Natural killer cell (primary cell): ENCODE measurements at regions not wholly inside any gene's neighbourhood (a gene's known extent, or its start where the extent isn't known, plus 50 kb on each side); places are given as distances from the start of the nearest gene placed in this dataset.
"Not testable (repeated sequence)": the region's sequence is repeated elsewhere in the genome, so short reads cannot be mapped to it uniquely, and the experiment has no call there.

Experiments used
- ATAC-seq, 3 donors: fragments of 150-1000 bp in 2 of 3; fragments of 200-7000 bp in 1 of 3; cut with Tn5 transposase; 1 replicate in 1 of 3; 2 replicates in 2 of 3; pipeline ENCODE4 v1.10.0; 2021; ENCODE audit warnings: mild to moderate bottlenecking in 2 of 3, moderate library complexity in 2 of 3
- DNase-seq, 2 donors: peaks; one replicate each; pipeline versions ENCODE4 v3.0.0 to v3.0.0-alpha.2; 2013 to 2021; ENCODE audit warnings: mixed read lengths in 1 of 2
- H3K27ac ChIP-seq: one replicate; pipeline ENCODE4 v1.5.1; 2013; ENCODE audit warnings: mild to moderate bottlenecking, low read length
- H3K27me3 ChIP-seq: one replicate; pipeline ENCODE4 v1.6.1; 2013; ENCODE audit warnings: low read length; ENCODE audit not compliant: control insufficient read depth, insufficient read depth
- H3K36me3 ChIP-seq: one replicate; pipeline ENCODE4 v1.6.1; 2013; ENCODE audit warnings: low read length; ENCODE audit not compliant: control insufficient read depth, insufficient read depth
- H3K4me1 ChIP-seq: one replicate; pipeline ENCODE4 v1.6.1; 2013; ENCODE audit warnings: low read length; ENCODE audit not compliant: control insufficient read depth, insufficient read depth
- H3K4me3 ChIP-seq: one replicate; pipeline ENCODE4 v1.5.1; 2013; ENCODE audit warnings: low read length
- H3K9me3 ChIP-seq: one replicate; pipeline ENCODE4 v1.6.1; 2013; ENCODE audit warnings: low read length; ENCODE audit not compliant: control insufficient read depth, insufficient read depth
- H3K27ac Mint-ChIP-seq, 2 donors: one replicate each; pipeline ENCODE4 v1.8.0; 2022; ENCODE audit warnings: mild to moderate bottlenecking in 2 of 2, mixed read lengths in 2 of 2, moderate library complexity in 1 of 2
- H3K27me3 Mint-ChIP-seq, 2 donors: one replicate each; pipeline ENCODE4 v1.8.0; 2022; ENCODE audit warnings: low read depth in 2 of 2, mixed read lengths in 2 of 2
- H3K36me3 Mint-ChIP-seq: one replicate; pipeline ENCODE4 v1.8.0; 2022; ENCODE audit warnings: mixed read lengths
- H3K4me1 Mint-ChIP-seq, 2 donors: one replicate each; pipeline ENCODE4 v1.8.0; 2022; ENCODE audit warnings: mixed read lengths in 2 of 2
- H3K4me3 Mint-ChIP-seq: one replicate; pipeline ENCODE4 v1.8.0; 2022; ENCODE audit warnings: mild to moderate bottlenecking, moderate library complexity, mixed read lengths
- H3K9me3 Mint-ChIP-seq, 2 donors: one replicate each; pipeline ENCODE4 v1.8.0; 2022; ENCODE audit warnings: mixed read lengths in 2 of 2
- WGBS: methylation state at CpG from one replicate; pipeline ENCODE4 v1.1.7; 2013; ENCODE audit warnings: missing lambda C conversion rate; ENCODE audit not compliant: insufficient coverage; 5-methylcytosine and 5-hydroxymethylcytosine counted together
- intact Hi-C: fragments of 100-400 bp; cut with micrococcal nuclease; formaldehyde crosslinking; loops from one replicate; pipeline ENCODE4 v1.14.2; 2022
- TF ChIP-seq, protein P1 (sequence below): fragments of 200-600 bp; IDR thresholded peaks from one replicate; pipeline ENCODE4 v1.8.0; 2022; ENCODE audit warnings: antibody characterized with exemption

DNA sequence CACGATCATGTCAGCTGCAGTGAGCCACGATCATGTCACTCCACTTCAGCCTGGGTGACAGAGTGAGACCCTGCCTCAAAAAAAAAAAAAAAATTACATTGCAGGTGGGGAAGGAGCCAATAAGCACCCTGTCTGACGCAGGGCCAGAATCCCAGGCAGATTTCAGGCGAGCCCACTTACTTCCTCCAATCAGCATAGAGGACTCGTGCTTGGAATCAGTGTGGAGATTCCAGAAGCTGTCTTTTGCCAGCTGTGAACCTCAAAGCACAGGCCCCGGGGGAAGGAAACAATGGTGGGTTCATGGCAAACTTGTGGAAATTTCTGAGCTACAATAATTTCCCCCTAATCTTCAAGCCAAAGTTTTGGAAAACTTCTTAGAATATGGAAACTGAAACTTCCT is 178.2 kb upstream of the ZNF644 start:
- intact Hi-C loops: no loop called here
- TF ChIP-seq, protein P1, sequence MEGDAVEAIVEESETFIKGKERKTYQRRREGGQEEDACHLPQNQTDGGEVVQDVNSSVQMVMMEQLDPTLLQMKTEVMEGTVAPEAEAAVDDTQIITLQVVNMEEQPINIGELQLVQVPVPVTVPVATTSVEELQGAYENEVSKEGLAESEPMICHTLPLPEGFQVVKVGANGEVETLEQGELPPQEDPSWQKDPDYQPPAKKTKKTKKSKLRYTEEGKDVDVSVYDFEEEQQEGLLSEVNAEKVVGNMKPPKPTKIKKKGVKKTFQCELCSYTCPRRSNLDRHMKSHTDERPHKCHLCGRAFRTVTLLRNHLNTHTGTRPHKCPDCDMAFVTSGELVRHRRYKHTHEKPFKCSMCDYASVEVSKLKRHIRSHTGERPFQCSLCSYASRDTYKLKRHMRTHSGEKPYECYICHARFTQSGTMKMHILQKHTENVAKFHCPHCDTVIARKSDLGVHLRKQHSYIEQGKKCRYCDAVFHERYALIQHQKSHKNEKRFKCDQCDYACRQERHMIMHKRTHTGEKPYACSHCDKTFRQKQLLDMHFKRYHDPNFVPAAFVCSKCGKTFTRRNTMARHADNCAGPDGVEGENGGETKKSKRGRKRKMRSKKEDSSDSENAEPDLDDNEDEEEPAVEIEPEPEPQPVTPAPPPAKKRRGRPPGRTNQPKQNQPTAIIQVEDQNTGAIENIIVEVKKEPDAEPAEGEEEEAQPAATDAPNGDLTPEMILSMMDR: no peak
- no peak overlapping the region for H3K27ac ChIP-seq
- H3K36me3 ChIP-seq: no peaks in the 10 kb centered on the region
- DNase-seq: no peak
- H3K27me3 ChIP-seq: no peaks in the 10 kb centered on the region
- ATAC-seq: no peak
- 79% methylated on average over 6 of the region's 6 CpGs for WGBS
- H3K9me3 Mint-ChIP-seq: no peaks in the 10 kb centered on the region
- H3K4me3 ChIP-seq: no peak overlapping the region
- no peak overlapping the region for H3K4me3 Mint-ChIP-seq
- no peak overlapping the region for H3K27ac Mint-ChIP-seq
- no peaks in the 10 kb centered on the region for H3K4me1 ChIP-seq
- no peaks in the 10 kb centered on the region for H3K36me3 Mint-ChIP-seq
- no peaks in the 10 kb centered on the region for H3K4me1 Mint-ChIP-seq
- no peaks in the 10 kb centered on the region for H3K9me3 ChIP-seq
- H3K27me3 Mint-ChIP-seq: peaks cover 3 to 33% of the 10 kb centered on the region in 2 donors

DNA sequence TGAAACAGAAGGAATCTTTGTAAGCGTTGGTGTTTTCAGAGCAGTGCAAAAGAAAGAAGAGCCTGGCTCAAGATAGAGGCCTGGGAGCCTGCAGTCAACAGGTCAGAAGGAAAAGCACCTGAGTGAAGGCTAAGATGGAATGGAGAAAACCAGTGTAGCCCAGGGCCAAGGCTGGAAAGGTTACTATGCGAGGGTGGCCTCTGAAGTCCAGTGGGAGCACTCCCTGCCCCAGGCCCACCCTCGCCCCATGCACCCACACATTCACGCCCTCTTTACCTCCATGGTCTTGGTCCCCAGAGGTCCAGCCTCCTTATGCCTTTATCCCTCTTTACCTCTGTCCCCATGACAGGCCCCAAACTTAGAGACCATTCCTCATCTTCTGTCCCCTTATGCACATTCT is 169.2 kb upstream of the ZNF644 start:
- Histone ChIP-seq H3K27me3 (no peaks in the 10 kb centered on the region), H3K27ac (no peak overlapping the region), H3K4me3 (no peak overlapping the region), H3K4me1 (no peaks in the 10 kb centered on the region), H3K9me3 (no peaks in the 10 kb centered on the region), H3K36me3 (no peaks in the 10 kb centered on the region)
- TF ChIP-seq, protein P1: no peak
- Mint-ChIP-seq H3K27me3 (peaks cover 29 to 34% of the 10 kb centered on the region in 2 donors), H3K4me1 (no peaks in the 10 kb centered on the region), H3K36me3 (peaks cover 1% of the 10 kb centered on the region), H3K27ac (no peak overlapping the region), H3K4me3 (no peak overlapping the region), H3K9me3 (no peaks in the 10 kb centered on the region)
- intact Hi-C loops: no loop called here
- DNase-seq (no peak), ATAC-seq (peak in 1 of 3 donors; percentile 27)
- 82% methylated on average over 4 of the region's 4 CpGs for WGBS

DNA sequence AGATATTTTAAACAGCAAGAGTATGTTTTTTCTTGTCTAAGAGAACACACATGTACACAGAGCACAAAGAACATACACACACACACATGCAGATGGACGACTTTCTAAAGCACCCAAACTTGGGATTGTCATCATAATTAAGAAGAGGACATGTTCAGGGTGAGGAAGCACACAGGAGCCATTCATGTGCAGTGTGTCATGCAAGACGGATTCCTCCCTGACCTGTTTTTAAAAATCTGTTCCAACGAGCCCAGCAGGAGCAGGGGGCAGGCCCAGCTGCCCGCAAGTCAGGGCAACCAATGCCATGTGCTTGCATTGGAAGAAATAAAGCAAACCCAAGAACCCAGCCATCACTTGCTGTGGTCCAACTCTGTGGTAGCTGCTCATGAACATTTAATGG is 167.3 kb upstream of the ZNF644 start:
- H3K27ac ChIP-seq: no peak overlapping the region

DNA sequence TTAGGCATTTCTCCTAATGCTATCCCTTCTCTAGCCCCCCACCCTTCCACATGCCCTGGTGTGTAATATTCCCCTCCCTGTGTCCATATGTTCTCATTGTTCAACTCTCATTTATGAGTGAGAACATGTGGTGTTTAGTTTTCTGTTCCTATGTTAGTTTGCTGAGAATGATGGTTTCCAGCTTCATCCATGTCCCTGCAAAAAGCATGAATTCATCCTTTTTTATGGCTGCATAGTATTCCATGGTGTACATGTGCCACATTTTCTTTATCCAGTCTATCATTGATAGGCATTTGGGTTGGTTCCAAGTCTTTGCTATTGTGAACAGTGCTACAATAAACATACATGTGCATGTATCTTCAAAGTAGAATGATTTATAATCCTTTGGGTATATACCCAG is 161.0 kb upstream of the ZNF644 start:
- ATAC-seq, H3K27ac ChIP-seq, H3K4me1 ChIP-seq, H3K27ac Mint-ChIP-seq, H3K36me3 ChIP-seq, DNase-seq, H3K4me3 Mint-ChIP-seq, H3K9me3 Mint-ChIP-seq, H3K9me3 ChIP-seq, H3K27me3 ChIP-seq, H3K4me3 ChIP-seq, H3K4me1 Mint-ChIP-seq, intact Hi-C loops: not testable (repeated sequence)
- peaks cover 13% of the 10 kb centered on the region for H3K36me3 Mint-ChIP-seq
- peaks cover 25 to 33% of the 10 kb centered on the region in 2 donors for H3K27me3 Mint-ChIP-seq

More for the DNA sequence above, 167.3 kb upstream of the ZNF644 start:
- peaks cover 36 to 47% of the 10 kb centered on the region in 2 donors for H3K27me3 Mint-ChIP-seq
- H3K4me1 Mint-ChIP-seq: no peaks in the 10 kb centered on the region
- H3K4me1 ChIP-seq: no peaks in the 10 kb centered on the region
- H3K4me3 Mint-ChIP-seq: no peak overlapping the region
- H3K9me3 Mint-ChIP-seq: peaks cover 3 to 5% of the 10 kb centered on the region in 2 donors
- no peak for DNase-seq
- no peak overlapping the region for H3K4me3 ChIP-seq
- ATAC-seq: no peak
- intact Hi-C loops: no loop called here
- TF ChIP-seq, protein P1: no peak
- H3K36me3 Mint-ChIP-seq: peaks cover 13% of the 10 kb centered on the region
- H3K27ac Mint-ChIP-seq: no peak overlapping the region
- H3K36me3 ChIP-seq: no peaks in the 10 kb centered on the region
- no peaks in the 10 kb centered on the region for H3K9me3 ChIP-seq
- H3K27me3 ChIP-seq: no peaks in the 10 kb centered on the region
- WGBS: 67% methylated on average over 4 of the region's 4 CpGs
